Hepatocyte (in vitro differentiated cells): ENCODE measurements at regions not wholly inside any gene's neighbourhood (a gene's known extent, or its start where the extent isn't known, plus 50 kb on each side); places are given as distances from the start of the nearest gene placed in this dataset.

Experiments used
- DNase-seq: peaks from one replicate; pipeline ENCODE4 v3.0.0-alpha.2; 2016; ENCODE audit warnings: low spot score
- H2AFZ ChIP-seq: fragments of 200-600 bp; sonication (generic); 2 replicates; pipeline ENCODE4 v1.6.0; 2016; ENCODE audit warnings: antibody characterized with exemption, mild to moderate bottlenecking
- H3K27ac ChIP-seq: fragments of 200-600 bp; sonication (generic); 2 replicates; pipeline ENCODE4 v1.5.1; 2016; ENCODE audit warnings: mild to moderate bottlenecking
- H3K27me3 ChIP-seq: fragments of 200-600 bp; sonication (generic); 2 replicates; pipeline ENCODE4 v1.6.1; 2016
- H3K36me3 ChIP-seq: fragments of 200-600 bp; sonication (generic); replicated peaks from 2 replicates; pipeline ENCODE4 v1.5.1; 2016; ENCODE audit warnings: low read depth; ENCODE audit not compliant: insufficient read depth
- H3K4me1 ChIP-seq: fragments of 200-600 bp; sonication (generic); 2 replicates; pipeline ENCODE4 v1.5.1; 2016; ENCODE audit warnings: mild to moderate bottlenecking, moderate library complexity; ENCODE audit not compliant: insufficient read depth
- H3K4me2 ChIP-seq: fragments of 200-600 bp; sonication (generic); 2 replicates; pipeline ENCODE4 v1.6.0; 2016
- H3K4me3 ChIP-seq: fragments of 200-600 bp; sonication (generic); 2 replicates; pipeline ENCODE4 v1.5.1; 2016; ENCODE audit warnings: mild to moderate bottlenecking
- H3K79me2 ChIP-seq: fragments of 200-600 bp; sonication (generic); 2 replicates; pipeline ENCODE4 v1.6.0; 2017; ENCODE audit warnings: mild to moderate bottlenecking
- H3K9me2 ChIP-seq: fragments of 200-600 bp; sonication (generic); replicated peaks from 2 replicates; pipeline ENCODE4 v1.6.0; 2017; ENCODE audit warnings: mild to moderate bottlenecking; ENCODE audit not compliant: insufficient read depth
- H3K9me3 ChIP-seq: fragments of 200-600 bp; sonication (generic); 2 replicates; pipeline ENCODE4 v1.5.1; 2016; ENCODE audit warnings: low read depth, mild to moderate bottlenecking
- H4K20me1 ChIP-seq: fragments of 200-600 bp; sonication (generic); 2 replicates; pipeline ENCODE4 v1.6.0; 2016; ENCODE audit warnings: mild to moderate bottlenecking; ENCODE audit not compliant: insufficient read depth, poor library complexity, severe bottlenecking
- EZH2 ChIP-seq: fragments of 200-600 bp; sonication (generic); IDR thresholded peaks from 2 replicates; pipeline ENCODE4 v1.6.1; 2016; ENCODE audit warnings: antibody characterized with exemption, mild to moderate bottlenecking, borderline replicate concordance
- EZH2phosphoT487 ChIP-seq: fragments of 200-600 bp; sonication (generic); IDR thresholded peaks from one replicate; pipeline ENCODE4 v1.6.1; 2018; ENCODE audit warnings: antibody characterized with exemption, mild to moderate bottlenecking, low read depth, moderate library complexity; ENCODE audit not compliant: unreplicated experiment, severe bottlenecking
- WGBS: methylation state at CpG from one replicate; pipeline ENCODE4 v1.1.6; 2016; ENCODE audit warnings: low lambda C conversion rate; ENCODE audit errors: missing lambda C conversion rate; 5-methylcytosine and 5-hydroxymethylcytosine counted together
- TF ChIP-seq, protein P1 (sequence below): fragments of 200-600 bp; sonication (generic); IDR thresholded peaks from 2 replicates; pipeline ENCODE4 v1.5.1; 2016; ENCODE audit warnings: antibody characterized with exemption, mild to moderate bottlenecking; ENCODE audit not compliant: poor library complexity

DNA sequence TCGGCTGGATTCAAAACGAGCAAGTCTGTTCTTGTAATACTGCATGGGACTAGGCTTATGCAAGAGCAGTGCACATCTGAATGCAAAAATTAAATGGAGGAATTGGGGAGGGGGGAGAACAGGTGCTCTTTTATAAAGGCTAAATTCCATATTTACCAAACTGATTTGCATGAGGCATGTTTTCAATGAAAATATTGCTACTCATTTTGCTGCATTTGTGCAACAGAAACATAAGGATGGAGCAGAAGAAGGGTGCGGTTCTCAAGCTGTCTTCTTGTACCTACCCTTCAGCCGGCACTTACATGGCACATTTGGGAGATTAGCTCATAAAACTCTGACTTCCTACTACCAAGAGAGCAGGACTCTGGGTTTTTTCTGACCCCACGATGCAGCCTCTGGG lies 256.4 kb downstream of the CDCA7 start:
- no peak for TF ChIP-seq EZH2phosphoT487
- TF ChIP-seq, protein P1, sequence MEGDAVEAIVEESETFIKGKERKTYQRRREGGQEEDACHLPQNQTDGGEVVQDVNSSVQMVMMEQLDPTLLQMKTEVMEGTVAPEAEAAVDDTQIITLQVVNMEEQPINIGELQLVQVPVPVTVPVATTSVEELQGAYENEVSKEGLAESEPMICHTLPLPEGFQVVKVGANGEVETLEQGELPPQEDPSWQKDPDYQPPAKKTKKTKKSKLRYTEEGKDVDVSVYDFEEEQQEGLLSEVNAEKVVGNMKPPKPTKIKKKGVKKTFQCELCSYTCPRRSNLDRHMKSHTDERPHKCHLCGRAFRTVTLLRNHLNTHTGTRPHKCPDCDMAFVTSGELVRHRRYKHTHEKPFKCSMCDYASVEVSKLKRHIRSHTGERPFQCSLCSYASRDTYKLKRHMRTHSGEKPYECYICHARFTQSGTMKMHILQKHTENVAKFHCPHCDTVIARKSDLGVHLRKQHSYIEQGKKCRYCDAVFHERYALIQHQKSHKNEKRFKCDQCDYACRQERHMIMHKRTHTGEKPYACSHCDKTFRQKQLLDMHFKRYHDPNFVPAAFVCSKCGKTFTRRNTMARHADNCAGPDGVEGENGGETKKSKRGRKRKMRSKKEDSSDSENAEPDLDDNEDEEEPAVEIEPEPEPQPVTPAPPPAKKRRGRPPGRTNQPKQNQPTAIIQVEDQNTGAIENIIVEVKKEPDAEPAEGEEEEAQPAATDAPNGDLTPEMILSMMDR, result no peak
- TF ChIP-seq EZH2, result no peak
- no peak overlapping the region for H3K27ac ChIP-seq
- H3K4me3 ChIP-seq, result no peak overlapping the region
- no peaks in the 10 kb centered on the region for H4K20me1 ChIP-seq
- no peaks in the 10 kb centered on the region for H3K9me2 ChIP-seq
- H3K36me3 ChIP-seq, result no peaks in the 10 kb centered on the region
- no peaks in the 10 kb centered on the region for H3K27me3 ChIP-seq
- no peaks in the 10 kb centered on the region for H3K79me2 ChIP-seq
- H3K9me3 ChIP-seq, result no peaks in the 10 kb centered on the region
- H2AFZ ChIP-seq, result no peak overlapping the region
- H3K4me2 ChIP-seq, result no peak overlapping the region
- H3K4me1 ChIP-seq, result no peaks in the 10 kb centered on the region
- no peak for DNase-seq
- 89% methylated on average over 5 of the region's 5 CpGs for WGBS

DNA sequence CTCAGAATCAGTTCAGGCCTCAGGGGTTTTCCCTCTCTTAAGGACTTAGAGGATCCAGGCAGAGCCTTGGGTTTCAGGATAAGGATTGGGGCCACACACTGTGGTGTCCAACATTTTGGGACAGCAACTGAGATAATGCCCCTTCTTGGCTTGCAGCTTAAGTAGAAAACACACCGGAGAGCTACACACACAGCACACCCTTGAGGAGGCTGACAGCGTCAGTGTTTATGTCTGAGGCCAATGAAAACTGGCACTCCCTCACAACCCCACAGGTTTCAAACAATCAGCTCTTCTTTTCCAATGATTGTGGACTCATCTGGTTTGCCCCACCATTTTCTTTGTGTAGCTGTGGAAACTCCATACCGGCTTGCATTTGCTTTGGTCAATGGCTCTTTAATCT lies 257.7 kb downstream of the CDCA7 start:
- no peaks in the 10 kb centered on the region for H3K36me3 ChIP-seq
- no peaks in the 10 kb centered on the region for H4K20me1 ChIP-seq
- TF ChIP-seq EZH2phosphoT487 (no peak), EZH2 (no peak)
- TF ChIP-seq, protein P1, result no peak
- no peaks in the 10 kb centered on the region for H3K4me1 ChIP-seq
- no peaks in the 10 kb centered on the region for H3K9me2 ChIP-seq
- no peak overlapping the region for H3K4me2 ChIP-seq
- no peaks in the 10 kb centered on the region for H3K79me2 ChIP-seq
- H3K27me3 ChIP-seq, result no peaks in the 10 kb centered on the region
- no peak overlapping the region for H3K27ac ChIP-seq
- no peak for DNase-seq
- 82% methylated on average over 3 of the region's 3 CpGs for WGBS
- H2AFZ ChIP-seq, result no peak overlapping the region
- H3K4me3 ChIP-seq, result no peak overlapping the region
- H3K9me3 ChIP-seq, result no peaks in the 10 kb centered on the region

DNA sequence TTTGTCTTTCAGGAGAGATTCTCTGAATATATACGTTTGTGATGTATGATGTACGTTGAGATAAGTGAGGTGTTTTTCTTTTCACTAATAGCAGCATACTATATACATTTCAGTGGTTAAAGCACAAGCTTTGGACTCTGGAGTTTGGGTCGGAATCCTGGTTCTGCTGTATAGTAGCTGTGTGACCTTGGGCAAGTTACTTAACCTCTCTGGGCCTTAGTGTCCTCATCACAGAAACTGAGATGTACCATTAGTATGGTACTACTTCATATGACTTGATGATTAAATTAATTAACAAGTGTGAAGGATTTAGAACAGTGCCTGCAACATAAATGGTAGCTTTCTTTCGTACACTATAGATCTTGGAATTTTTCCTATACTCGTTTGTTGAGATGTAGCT lies 258.7 kb downstream of the CDCA7 start:
- Histone ChIP-seq H3K79me2 (no peaks in the 10 kb centered on the region), H3K9me3 (no peaks in the 10 kb centered on the region), H3K36me3 (no peaks in the 10 kb centered on the region), H3K27ac (no peak overlapping the region), H2AFZ (no peak overlapping the region), H3K4me3 (no peak overlapping the region), H3K9me2 (no peaks in the 10 kb centered on the region), H3K4me1 (no peaks in the 10 kb centered on the region), H3K4me2 (no peak overlapping the region), H4K20me1 (no peaks in the 10 kb centered on the region), H3K27me3 (no peaks in the 10 kb centered on the region)
- TF ChIP-seq EZH2phosphoT487, result no peak
- TF ChIP-seq EZH2, result no peak
- TF ChIP-seq, protein P1, result no peak
- 82% methylated on average over 5 of the region's 5 CpGs for WGBS
- no peak for DNase-seq

DNA sequence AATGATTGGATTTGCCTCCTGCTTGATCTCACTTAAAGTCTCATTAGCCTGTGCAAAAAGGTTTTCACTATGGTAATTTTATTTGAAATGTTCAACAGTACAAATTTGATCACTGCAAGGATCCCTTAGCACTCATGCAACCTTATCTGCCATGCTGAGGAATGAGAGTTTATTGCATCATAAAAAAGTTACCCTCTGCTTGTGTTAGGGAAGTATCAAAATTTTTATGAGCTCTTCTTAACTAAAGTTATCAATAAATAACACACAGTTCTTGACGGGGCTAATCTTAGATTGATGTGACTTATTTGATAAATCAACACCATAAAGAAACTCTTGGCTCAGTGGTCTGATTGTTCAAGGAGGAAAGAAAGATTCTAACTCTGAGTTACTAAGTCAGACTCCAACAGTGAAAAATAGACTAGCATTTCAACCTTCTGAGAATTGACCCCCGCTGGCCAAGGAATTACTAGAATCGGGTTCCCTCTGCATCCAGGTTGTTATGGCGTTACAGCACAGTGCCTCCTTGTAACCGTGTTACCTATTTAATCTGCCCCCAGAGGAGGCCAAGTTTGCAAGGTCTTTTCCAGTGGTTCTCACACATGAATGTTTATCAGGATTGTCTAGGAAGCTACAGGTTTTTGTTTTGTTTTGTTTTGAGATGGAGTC lies 259.7 kb downstream of the CDCA7 start:
- no peaks in the 10 kb centered on the region for H3K9me2 ChIP-seq
- no peaks in the 10 kb centered on the region for H3K79me2 ChIP-seq
- no peak overlapping the region for H2AFZ ChIP-seq
- H3K9me3 ChIP-seq, result no peaks in the 10 kb centered on the region
- H4K20me1 ChIP-seq, result no peaks in the 10 kb centered on the region
- 56% methylated on average over 5 of the region's 5 CpGs for WGBS
- no peaks in the 10 kb centered on the region for H3K4me1 ChIP-seq
- no peak for TF ChIP-seq EZH2
- TF ChIP-seq EZH2phosphoT487, result no peak
- TF ChIP-seq, protein P1, result no peak
- H3K36me3 ChIP-seq, result no peaks in the 10 kb centered on the region
- no peak for DNase-seq
- H3K27ac ChIP-seq, result no peak overlapping the region
- H3K27me3 ChIP-seq, result no peaks in the 10 kb centered on the region
- H3K4me3 ChIP-seq, result no peak overlapping the region
- H3K4me2 ChIP-seq, result no peak overlapping the region
